ENCODE measurements at regions not wholly inside any gene's neighbourhood (a gene's known extent, or its start where the extent isn't known, plus 50 kb on each side); places are given as distances from the start of the nearest gene placed in this dataset.

- Histone ChIP-seq H3K4me3 (ENCODE audit: insufficient read depth, low read depth, low read length, poor library complexity, severe bottlenecking) (no peak overlapping the region), H3K4me1 (ENCODE audit: control insufficient read depth, insufficient read depth, low read length, poor library complexity, severe bottlenecking) (no peaks in the 10 kb centered on the region), H3K9me3 (ENCODE audit: control insufficient read depth, low read length) (no peaks in the 10 kb centered on the region), H3K36me3 (ENCODE audit: control insufficient read depth, insufficient read depth, low read length) (no peaks in the 10 kb centered on the region), H3K27ac (ENCODE audit: insufficient read depth, low read length, poor library complexity, severe bottlenecking) (no peak overlapping the region), H3K27me3 (replicated peaks; ENCODE audit: control insufficient read depth, insufficient read depth, low read length, poor library complexity, severe bottlenecking) (no peaks in the 10 kb centered on the region)
- DNase-seq: no peak
Observed at GRCh38 chr13:89812856-89813255, 1534.6 kb upstream of the MIR17HG start.

GRCh38 chr13:89816404-89816803, 1531.1 kb upstream of the MIR17HG start:
- Histone ChIP-seq H3K27me3 (replicated peaks; ENCODE audit: control insufficient read depth, insufficient read depth, low read length, poor library complexity, severe bottlenecking) (no peaks in the 10 kb centered on the region), H3K4me3 (ENCODE audit: insufficient read depth, low read depth, low read length, poor library complexity, severe bottlenecking) (no peak overlapping the region), H3K9me3 (ENCODE audit: control insufficient read depth, low read length) (no peaks in the 10 kb centered on the region), H3K4me1 (ENCODE audit: control insufficient read depth, insufficient read depth, low read length, poor library complexity, severe bottlenecking) (no peaks in the 10 kb centered on the region), H3K27ac (ENCODE audit: insufficient read depth, low read length, poor library complexity, severe bottlenecking) (no peak overlapping the region), H3K36me3 (ENCODE audit: control insufficient read depth, insufficient read depth, low read length) (no peaks in the 10 kb centered on the region)
- DNase-seq: no peak

- H3K36me3 ChIP-seq (ENCODE audit: control insufficient read depth, insufficient read depth, low read length): no peaks in the 10 kb centered on the region
- no peak overlapping the region for H3K4me3 ChIP-seq (ENCODE audit: insufficient read depth, low read depth, low read length, poor library complexity, severe bottlenecking)
- H3K4me1 ChIP-seq (ENCODE audit: control insufficient read depth, insufficient read depth, low read length, poor library complexity, severe bottlenecking): no peaks in the 10 kb centered on the region
- H3K9me3 ChIP-seq (ENCODE audit: control insufficient read depth, low read length): no peaks in the 10 kb centered on the region
- no peak overlapping the region for H3K27ac ChIP-seq (ENCODE audit: insufficient read depth, low read length, poor library complexity, severe bottlenecking)
- H3K27me3 ChIP-seq (replicated peaks; ENCODE audit: control insufficient read depth, insufficient read depth, low read length, poor library complexity, severe bottlenecking): no peaks in the 10 kb centered on the region
- DNase-seq: no peak
Observed at GRCh38 chr13:89822467-89822866, 1525.0 kb upstream of the MIR17HG start.

GRCh38 chr13:89827552-89827951, 1519.9 kb upstream of the MIR17HG start:
- Histone ChIP-seq H3K4me1 (ENCODE audit: control insufficient read depth, insufficient read depth, low read length, poor library complexity, severe bottlenecking) (no peaks in the 10 kb centered on the region), H3K36me3 (ENCODE audit: control insufficient read depth, insufficient read depth, low read length) (no peaks in the 10 kb centered on the region), H3K9me3 (ENCODE audit: control insufficient read depth, low read length) (no peaks in the 10 kb centered on the region), H3K27ac (ENCODE audit: insufficient read depth, low read length, poor library complexity, severe bottlenecking) (no peak overlapping the region), H3K4me3 (ENCODE audit: insufficient read depth, low read depth, low read length, poor library complexity, severe bottlenecking) (no peak overlapping the region), H3K27me3 (replicated peaks; ENCODE audit: control insufficient read depth, insufficient read depth, low read length, poor library complexity, severe bottlenecking) (no peaks in the 10 kb centered on the region)
- DNase-seq: no peak

GRCh38 chr13:89828506-89828905, 1519.0 kb upstream of the MIR17HG start:
- Histone ChIP-seq H3K9me3 (ENCODE audit: control insufficient read depth, low read length) (no peaks in the 10 kb centered on the region), H3K4me1 (ENCODE audit: control insufficient read depth, insufficient read depth, low read length, poor library complexity, severe bottlenecking) (no peaks in the 10 kb centered on the region), H3K27ac (ENCODE audit: insufficient read depth, low read length, poor library complexity, severe bottlenecking) (no peak overlapping the region), H3K4me3 (ENCODE audit: insufficient read depth, low read depth, low read length, poor library complexity, severe bottlenecking) (no peak overlapping the region), H3K36me3 (ENCODE audit: control insufficient read depth, insufficient read depth, low read length) (no peaks in the 10 kb centered on the region), H3K27me3 (replicated peaks; ENCODE audit: control insufficient read depth, insufficient read depth, low read length, poor library complexity, severe bottlenecking) (no peaks in the 10 kb centered on the region)
- no peak for DNase-seq

GRCh38 chr13:89831157-89831556, 1516.3 kb upstream of the MIR17HG start:
- no peaks in the 10 kb centered on the region for H3K4me1 ChIP-seq (ENCODE audit: control insufficient read depth, insufficient read depth, low read length, poor library complexity, severe bottlenecking)
- H3K4me3 ChIP-seq (ENCODE audit: insufficient read depth, low read depth, low read length, poor library complexity, severe bottlenecking): no peak overlapping the region
- H3K27ac ChIP-seq (ENCODE audit: insufficient read depth, low read length, poor library complexity, severe bottlenecking): no peak overlapping the region
- H3K9me3 ChIP-seq (ENCODE audit: control insufficient read depth, low read length): no peaks in the 10 kb centered on the region
- H3K27me3 ChIP-seq (replicated peaks; ENCODE audit: control insufficient read depth, insufficient read depth, low read length, poor library complexity, severe bottlenecking): no peaks in the 10 kb centered on the region
- no peak for DNase-seq
- H3K36me3 ChIP-seq (ENCODE audit: control insufficient read depth, insufficient read depth, low read length): no peaks in the 10 kb centered on the region

GRCh38 chr13:89832827-89833226, 1514.7 kb upstream of the MIR17HG start:
- no peak overlapping the region for H3K4me3 ChIP-seq (ENCODE audit: insufficient read depth, low read depth, low read length, poor library complexity, severe bottlenecking)
- no peaks in the 10 kb centered on the region for H3K27me3 ChIP-seq (replicated peaks; ENCODE audit: control insufficient read depth, insufficient read depth, low read length, poor library complexity, severe bottlenecking)
- H3K4me1 ChIP-seq (ENCODE audit: control insufficient read depth, insufficient read depth, low read length, poor library complexity, severe bottlenecking): no peaks in the 10 kb centered on the region
- no peaks in the 10 kb centered on the region for H3K9me3 ChIP-seq (ENCODE audit: control insufficient read depth, low read length)
- DNase-seq: no peak
- no peaks in the 10 kb centered on the region for H3K36me3 ChIP-seq (ENCODE audit: control insufficient read depth, insufficient read depth, low read length)
- H3K27ac ChIP-seq (ENCODE audit: insufficient read depth, low read length, poor library complexity, severe bottlenecking): no peak overlapping the region

GRCh38 chr13:89843621-89844020, 1503.9 kb upstream of the MIR17HG start:
- Histone ChIP-seq H3K9me3 (ENCODE audit: control insufficient read depth, low read length) (no peaks in the 10 kb centered on the region), H3K36me3 (ENCODE audit: control insufficient read depth, insufficient read depth, low read length) (no peaks in the 10 kb centered on the region), H3K27me3 (replicated peaks; ENCODE audit: control insufficient read depth, insufficient read depth, low read length, poor library complexity, severe bottlenecking) (no peaks in the 10 kb centered on the region), H3K27ac (ENCODE audit: insufficient read depth, low read length, poor library complexity, severe bottlenecking) (no peak overlapping the region), H3K4me1 (ENCODE audit: control insufficient read depth, insufficient read depth, low read length, poor library complexity, severe bottlenecking) (no peaks in the 10 kb centered on the region), H3K4me3 (ENCODE audit: insufficient read depth, low read depth, low read length, poor library complexity, severe bottlenecking) (no peak overlapping the region)
- no peak for DNase-seq

GRCh38 chr13:89845874-89846273, 1501.6 kb upstream of the MIR17HG start:
- no peaks in the 10 kb centered on the region for H3K9me3 ChIP-seq (ENCODE audit: control insufficient read depth, low read length)
- H3K27ac ChIP-seq (ENCODE audit: insufficient read depth, low read length, poor library complexity, severe bottlenecking): no peak overlapping the region
- H3K4me1 ChIP-seq (ENCODE audit: control insufficient read depth, insufficient read depth, low read length, poor library complexity, severe bottlenecking): no peaks in the 10 kb centered on the region
- H3K27me3 ChIP-seq (replicated peaks; ENCODE audit: control insufficient read depth, insufficient read depth, low read length, poor library complexity, severe bottlenecking): no peaks in the 10 kb centered on the region
- DNase-seq: no peak
- H3K36me3 ChIP-seq (ENCODE audit: control insufficient read depth, insufficient read depth, low read length): no peaks in the 10 kb centered on the region
- H3K4me3 ChIP-seq (ENCODE audit: insufficient read depth, low read depth, low read length, poor library complexity, severe bottlenecking): no peak overlapping the region

GRCh38 chr13:89846926-89847585, 1500.4 kb upstream of the MIR17HG start:
- H3K27me3 ChIP-seq (replicated peaks; ENCODE audit: control insufficient read depth, insufficient read depth, low read length, poor library complexity, severe bottlenecking): no peaks in the 10 kb centered on the region
- H3K27ac ChIP-seq (ENCODE audit: insufficient read depth, low read length, poor library complexity, severe bottlenecking): no peak overlapping the region
- no peak overlapping the region for H3K4me3 ChIP-seq (ENCODE audit: insufficient read depth, low read depth, low read length, poor library complexity, severe bottlenecking)
- no peaks in the 10 kb centered on the region for H3K9me3 ChIP-seq (ENCODE audit: control insufficient read depth, low read length)
- no peaks in the 10 kb centered on the region for H3K4me1 ChIP-seq (ENCODE audit: control insufficient read depth, insufficient read depth, low read length, poor library complexity, severe bottlenecking)
- no peak for DNase-seq
- no peaks in the 10 kb centered on the region for H3K36me3 ChIP-seq (ENCODE audit: control insufficient read depth, insufficient read depth, low read length)

All from effector memory CD4-positive, alpha-beta T cell (primary cell).